HepG2 (cell line): ENCODE measurements at regions not wholly inside any gene's neighbourhood (a gene's known extent, or its start where the extent isn't known, plus 50 kb on each side); places are given as distances from the start of the nearest gene placed in this dataset.
"Not testable (repeated sequence)": the region's sequence is repeated elsewhere in the genome, so short reads cannot be mapped to it uniquely, and the experiment has no call there.

ENCODE experiments used
- ATAC-seq: fragments of 200-7000 bp; cut with Tn5 transposase; 3 replicates; pipeline ENCODE4 v1.9.1; 2020; ENCODE audit warnings: mild to moderate bottlenecking, moderate library complexity
- BruUV-seq: library from RNA; stranded (reverse); fragments of 400-500 nt; replicated peaks from 2 replicates; lab custom pipeline; 2021; lab: Mats Ljungman, UMichigan
- CTCF ChIA-PET: fragments of 300-600 bp; formaldehyde crosslinking; extraction: SDS; loops from one replicate; lab custom pipeline; 2021; ENCODE audit warnings: low total read pairs, inconsistent platforms, low intra/inter-chr PET ratio; lab: Yijun Ruan, JAX
- POLR2A ChIA-PET: fragments of 350-600 bp; sonication (Branson Sonifier 250); formaldehyde crosslinking; loops from one replicate; lab custom pipeline; 2020; ENCODE audit warnings: antibody characterized with exemption, inconsistent platforms; lab: Yijun Ruan, JAX
- DNase-seq: peaks from one replicate; pipeline ENCODE4 v3.0.0-alpha.2; 2015; ENCODE audit warnings: low spot score
- FAIRE-seq: peaks from 3 replicates; lab custom pipeline; 2011; peaks lifted over from hg19 to GRCh38; lab: Jason Lieb, UNC
- H2AFZ ChIP-seq: one replicate; pipeline ENCODE4 v1.6.1; 2011; ENCODE audit warnings: low read length, inconsistent platforms
- H3K27ac ChIP-seq: fragments of 300-600 bp; 3 replicates; pipeline ENCODE4 v1.8.0; 2011; ENCODE audit warnings: mixed run types, mild to moderate bottlenecking, mixed read lengths, low read length, inconsistent platforms; ENCODE audit not compliant: insufficient read depth; ENCODE audit errors: extremely low read length
- H3K27me3 ChIP-seq, 2 experiments: fragments of 200-600 bp in 1 of 2; 2 replicates in 1 of 2; 3 replicates in 1 of 2; pipeline versions ENCODE4 v1.6.0 to v1.8.0; 2011; ENCODE audit warnings: low read length in 2 of 2, mild to moderate bottlenecking in 2 of 2, moderate library complexity in 2 of 2, inconsistent platforms in 1 of 2; ENCODE audit not compliant: insufficient read depth in 2 of 2, control insufficient read depth in 1 of 2
- H3K36me3 ChIP-seq, 2 experiments: fragments of 200-600 bp in 1 of 2; replicated peaks in 1 of 2; 2 replicates in 1 of 2; 3 replicates in 1 of 2; pipeline versions ENCODE4 v1.5.1 to v1.8.0; 2011; ENCODE audit warnings: low read length in 2 of 2, inconsistent platforms in 1 of 2; ENCODE audit not compliant: insufficient read depth in 2 of 2, control insufficient read depth in 1 of 2
- H3K4me1 ChIP-seq: 2 replicates; pipeline ENCODE4 v1.5.1; 2012; ENCODE audit warnings: low read length, inconsistent platforms; ENCODE audit not compliant: insufficient read depth
- H3K4me2 ChIP-seq: 2 replicates; pipeline ENCODE4 v1.6.0; 2011; ENCODE audit warnings: low read depth, low read length, inconsistent platforms
- H3K4me3 ChIP-seq, 3 experiments: fragments of 200-600 bp in 1 of 3; sonication (generic), shearing (Covaris generic) in 1 of 3; replicated peaks in 1 of 3; 2 replicates each; pipeline ENCODE4 v1.5.1; 2011 to 2016; ENCODE audit warnings: low read length in 3 of 3, inconsistent platforms in 2 of 3, low read depth in 2 of 3, mild to moderate bottlenecking in 2 of 3, control low read depth in 1 of 3, mixed read lengths in 1 of 3; ENCODE audit not compliant: insufficient read depth in 1 of 3
- H3K79me2 ChIP-seq: one replicate; pipeline ENCODE4 v1.6.1; 2011; ENCODE audit warnings: low read length, inconsistent platforms; ENCODE audit not compliant: insufficient read depth
- H3K9ac ChIP-seq: 2 replicates; pipeline ENCODE4 v1.6.0; 2011; ENCODE audit warnings: mild to moderate bottlenecking, low read depth, low read length, inconsistent platforms; ENCODE audit not compliant: insufficient read depth
- H3K9me3 ChIP-seq: 2 replicates; pipeline ENCODE4 v1.5.1; 2012; ENCODE audit warnings: mild to moderate bottlenecking, low read length
- H4K20me1 ChIP-seq: 2 replicates; pipeline ENCODE4 v1.6.0; 2011; ENCODE audit warnings: inconsistent platforms, mild to moderate bottlenecking, low read length, moderate library complexity; ENCODE audit not compliant: insufficient read depth
- FOXK1 ChIP-seq: sonication (generic); formaldehyde crosslinking; IDR thresholded peaks from 2 replicates; pipeline ENCODE4 v1.4.0; 2020; ENCODE audit warnings: low read depth, missing genetic modification reagents, borderline replicate concordance
- HMGXB4 ChIP-seq, 2 experiments: sonication (generic) in 1 of 2; formaldehyde crosslinking in 1 of 2; IDR thresholded peaks; 2 replicates each; pipeline versions ENCODE4 v1.4.0 to v1.6.1; 2018 to 2020; ENCODE audit warnings: missing genetic modification reagents in 2 of 2, borderline replicate concordance in 1 of 2, low read depth in 1 of 2, mild to moderate bottlenecking in 1 of 2, missing biosample characterization in 1 of 2
- HOXD1 ChIP-seq: sonication (generic); formaldehyde crosslinking; IDR thresholded peaks from 2 replicates; pipeline ENCODE4 v1.5.0; 2020; ENCODE audit warnings: missing genetic modification reagents
- MED13 ChIP-seq: sonication (generic); formaldehyde crosslinking; IDR thresholded peaks from 2 replicates; pipeline ENCODE4 v1.5.0; 2020; ENCODE audit warnings: missing genetic modification reagents
- SIN3A ChIP-seq: IDR thresholded peaks from 2 replicates; pipeline ENCODE4 v1.6.1; 2011; ENCODE audit warnings: low read depth, mild to moderate bottlenecking, control low read depth, low read length, borderline replicate concordance
- STAT5B ChIP-seq: sonication (generic); formaldehyde crosslinking; IDR thresholded peaks from 2 replicates; pipeline ENCODE4 v1.4.0; 2020; ENCODE audit warnings: missing genetic modification reagents
- ZBTB1 ChIP-seq: sonication (generic); formaldehyde crosslinking; IDR thresholded peaks from 2 replicates; pipeline ENCODE4 v1.4.0; 2020; ENCODE audit warnings: missing genetic modification reagents, borderline replicate concordance
- ZFP1 ChIP-seq: IDR thresholded peaks from 2 replicates; pipeline ENCODE4 v1.6.1; 2016
- ZFP37 ChIP-seq: sonication (generic); formaldehyde crosslinking; IDR thresholded peaks from 2 replicates; pipeline ENCODE4 v1.4.0; 2020; ENCODE audit warnings: missing genetic modification reagents, borderline replicate concordance
- ZNF282 ChIP-seq: fragments of 450-650 bp; IDR thresholded peaks from 2 replicates; pipeline ENCODE4 v1.6.1; 2018; ENCODE audit not compliant: partially characterized antibody
- ZNF598 ChIP-seq: sonication (generic); formaldehyde crosslinking; IDR thresholded peaks from 2 replicates; pipeline ENCODE4 v1.5.1; 2020; ENCODE audit warnings: mild to moderate bottlenecking, missing genetic modification reagents, borderline replicate concordance
- WGBS: methylation state at CpG from one replicate; pipeline ENCODE4 v1.1.6; 2017; ENCODE audit warnings: low lambda C conversion rate; 5-methylcytosine and 5-hydroxymethylcytosine counted together
- in situ Hi-C: cut with HindIII; loops from 2 replicates; pipeline ENCODE4 v1.10.0; 2017; ENCODE audit warnings: low pct_unique_long_range_greater_than_20kb; ENCODE audit not compliant: extremely low pct_ligation_motif_present
- intact Hi-C: fragments of 100-400 bp; cut with micrococcal nuclease; formaldehyde crosslinking; loops from one replicate; pipeline ENCODE4 v1.10.0; 2022; ENCODE audit not compliant: unreplicated experiment

- H3K4me2 ChIP-seq, result no peak overlapping the region
- DNase-seq (no peak), ATAC-seq (no peak), FAIRE-seq (no peak)
- POLR2A ChIA-PET, result no interaction called here
- H3K79me2 ChIP-seq, result no peaks in the 10 kb centered on the region
- no peak overlapping the region for H3K27ac ChIP-seq
- no peaks in the 10 kb centered on the region for H3K36me3 ChIP-seq
- no peaks in the 10 kb centered on the region for H3K4me1 ChIP-seq
- intact Hi-C loops (no loop called here), in situ Hi-C loops (no loop called here)
- H3K9ac ChIP-seq, result no peak overlapping the region
- H4K20me1 ChIP-seq, result no peaks in the 10 kb centered on the region
- WGBS, result 15% methylated on average over 9 of the region's 14 CpGs
- no peak overlapping the region for H2AFZ ChIP-seq
- CTCF ChIA-PET, result no interaction called here
- H3K4me3 ChIP-seq, result no peak overlapping the region
- TF ChIP-seq ZFP1 (no peak), ZBTB1 (CRISPR knock-in tag) (no peak), ZFP37 (CRISPR knock-in tag) (no peak), ZNF598 (no peak), HMGXB4 (CRISPR knock-in tag; IDR thresholded peaks at IDR 0.05; ENCODE audit: borderline replicate concordance in 1 of 2, low read depth in 1 of 2) (no peak), MED13 (CRISPR knock-in tag) (no peak), FOXK1 (CRISPR knock-in tag) (no peak), ZNF282 (no peak), HOXD1 (CRISPR knock-in tag) (no peak), STAT5B (CRISPR knock-in tag) (no peak), SIN3A (no peak)
- no TSS peak for BruUV-seq
- H3K9me3 ChIP-seq, result no peaks in the 10 kb centered on the region
- H3K27me3 ChIP-seq, result peaks cover 0 to 3% of the 10 kb centered on the region in 2 experiments; a peak in 1 of 5 replicates
Observed at GRCh38 chr13:22940736-22941135, 240.0 kb upstream of the SGCG start.

- POLR2A ChIA-PET, H3K9ac ChIP-seq, H3K4me2 ChIP-seq, ATAC-seq, FAIRE-seq, in situ Hi-C loops, H3K4me3 ChIP-seq, intact Hi-C loops, DNase-seq, H3K79me2 ChIP-seq, BruUV-seq, CTCF ChIA-PET, H2AFZ ChIP-seq, H3K27me3 ChIP-seq, H3K4me1 ChIP-seq, H3K9me3 ChIP-seq, H3K36me3 ChIP-seq, H3K27ac ChIP-seq, H4K20me1 ChIP-seq: not testable (repeated sequence)
- WGBS, result no CpG with 5 or more reads among the region's 8 CpGs
Observed at GRCh38 chr13:22941495-22941894, 239.3 kb upstream of the SGCG start.

- WGBS, result 63% methylated on average over 4 of the region's 14 CpGs
- intact Hi-C loops, H3K27ac ChIP-seq, H3K4me2 ChIP-seq, H2AFZ ChIP-seq, CTCF ChIA-PET, DNase-seq, POLR2A ChIA-PET, H3K4me1 ChIP-seq, FAIRE-seq, H3K79me2 ChIP-seq, H3K27me3 ChIP-seq, BruUV-seq, in situ Hi-C loops, H4K20me1 ChIP-seq, ATAC-seq, H3K36me3 ChIP-seq, H3K9me3 ChIP-seq, H3K9ac ChIP-seq, H3K4me3 ChIP-seq: not testable (repeated sequence)
Observed at GRCh38 chr13:22942831-22943230, 237.9 kb upstream of the SGCG start.
